GM13977 (cell line): ENCODE measurements at regions not wholly inside any gene's neighbourhood (a gene's known extent, or its start where the extent isn't known, plus 50 kb on each side); places are given as distances from the start of the nearest gene placed in this dataset.

Experiments used
- DNase-seq: peaks from one replicate; pipeline ENCODE4 v3.0.0; 2012; ENCODE audit warnings: low spot score
- CTCF ChIP-seq: IDR thresholded peaks from 2 replicates; pipeline ENCODE4 v1.5.1; 2012; ENCODE audit warnings: mild to moderate bottlenecking, control low read depth; ENCODE audit not compliant: insufficient read depth; ENCODE audit errors: extremely low read depth, missing control alignments
- in situ Hi-C: fragments of 300-500 bp; cut with MboI; formaldehyde crosslinking; loops from one replicate; pipeline ENCODE4 v1.12.0; 2022; ENCODE audit warnings: low sequenced_read_pairs, low pct_unique_long_range_greater_than_20kb, mixed read lengths, inconsistent platforms; ENCODE audit not compliant: unreplicated experiment

GRCh38 chr16:65537336-65537735 is 415.5 kb upstream of the CDH11 start:
- no peak for TF ChIP-seq CTCF
- no peak for DNase-seq
- in situ Hi-C loops = no loop called here

- in situ Hi-C loops = no loop called here
- DNase-seq = no peak
- no peak for TF ChIP-seq CTCF
These were observed 412.3 kb upstream of the CDH11 start for GRCh38 chr16:65534121-65534528.

- in situ Hi-C loops = no loop called here
- DNase-seq = no peak
- TF ChIP-seq CTCF = no peak
These were observed 411.0 kb upstream of the CDH11 start for GRCh38 chr16:65532846-65533245.

GRCh38 chr16:65532258-65532657 is 410.4 kb upstream of the CDH11 start:
- no peak for DNase-seq
- TF ChIP-seq CTCF = no peak
- in situ Hi-C loops = no loop called here

GRCh38 chr16:65531475-65531874 is 409.6 kb upstream of the CDH11 start:
- TF ChIP-seq CTCF = no peak
- in situ Hi-C loops = no loop called here
- no peak for DNase-seq

- in situ Hi-C loops = no loop called here
- DNase-seq = no peak
- no peak for TF ChIP-seq CTCF
These were observed 403.8 kb upstream of the CDH11 start for GRCh38 chr16:65525707-65526106.

GRCh38 chr16:65524997-65525396 is 403.1 kb upstream of the CDH11 start:
- in situ Hi-C loops = no loop called here
- no peak for DNase-seq
- TF ChIP-seq CTCF = no peak
